Subcutaneous abdominal adipose tissue (tissue), 5 donors: ENCODE measurements at regions not wholly inside any gene's neighbourhood (a gene's known extent, or its start where the extent isn't known, plus 50 kb on each side); places are given as distances from the start of the nearest gene placed in this dataset.
"Not testable (repeated sequence)": the region's sequence is repeated elsewhere in the genome, so short reads cannot be mapped to it uniquely, and the experiment has no call there.

Experiments
- H3K27ac ChIP-seq: one replicate; pipeline ENCODE4 v1.7.0; 2013; ENCODE audit warnings: low read depth, mild to moderate bottlenecking, inconsistent platforms, low read length, moderate library complexity
- H3K27me3 ChIP-seq, 5 donors: one replicate each; pipeline ENCODE4 v1.7.0; 2013; ENCODE audit warnings: low read length in 5 of 5, inconsistent platforms in 1 of 5; ENCODE audit not compliant: control insufficient read depth in 5 of 5, insufficient read depth in 4 of 5
- H3K36me3 ChIP-seq, 5 donors: one replicate each; pipeline ENCODE4 v1.7.0; 2013; ENCODE audit warnings: low read length in 5 of 5; ENCODE audit not compliant: control insufficient read depth in 5 of 5, insufficient read depth in 5 of 5
- H3K4me1 ChIP-seq, 5 donors: one replicate each; pipeline ENCODE4 v1.7.0; 2013; ENCODE audit warnings: low read length in 5 of 5, mild to moderate bottlenecking in 3 of 5, moderate library complexity in 1 of 5; ENCODE audit not compliant: control insufficient read depth in 5 of 5, insufficient read depth in 5 of 5
- H3K4me3 ChIP-seq, 5 donors: one replicate each; pipeline ENCODE4 v1.7.0; 2013; ENCODE audit warnings: low read length in 5 of 5, low read depth in 1 of 5
- H3K9ac ChIP-seq, 5 donors: one replicate each; pipeline ENCODE4 v1.7.0; 2013; ENCODE audit warnings: low read length in 5 of 5, mild to moderate bottlenecking in 4 of 5, moderate library complexity in 3 of 5
- H3K9me3 ChIP-seq, 5 donors: one replicate each; pipeline ENCODE4 v1.7.0; 2013; ENCODE audit warnings: low read length in 5 of 5; ENCODE audit not compliant: control insufficient read depth in 5 of 5
- donor health status: healthy.
- donor health status: healthy.
- donor health status: healthy.
- donor health status: healthy.
- donor health status: healthy.

- Histone ChIP-seq H3K36me3 (no peaks in the 10 kb centered on the region), H3K27me3 (peaks cover 0 to 7% (median 4%) of the 10 kb centered on the region in 5 donors), H3K9me3 (peaks cover 0 to 3% (median 0%) of the 10 kb centered on the region in 5 donors), H3K4me3 (no peak overlapping the region), H3K4me1 (peaks cover 0 to 6% (median under 1%) of the 10 kb centered on the region in 5 donors), H3K9ac (no peak overlapping the region), H3K27ac (no peak overlapping the region)
Measured at GRCh38 chr20:22529150-22530019, 55.0 kb downstream of the FOXA2 start.

- no peak overlapping the region for H3K27ac ChIP-seq
Measured at GRCh38 chr20:22526512-22527012, 57.8 kb downstream of the FOXA2 start.

GRCh38 chr20:22525821-22526220 is 58.6 kb downstream of the FOXA2 start:
- Histone ChIP-seq H3K36me3 (no peaks in the 10 kb centered on the region), H3K9ac (no peak overlapping the region), H3K4me3 (no peak overlapping the region), H3K4me1 (peaks cover 0 to 10% (median 1%) of the 10 kb centered on the region in 5 donors), H3K27me3 (peaks cover 0 to 13% (median under 1%) of the 10 kb centered on the region in 5 donors), H3K9me3 (no peaks in the 10 kb centered on the region), H3K27ac (no peak overlapping the region)

More at GRCh38 chr20:22526512-22527012, 57.8 kb downstream of the FOXA2 start:
- Histone ChIP-seq H3K27me3 (peaks cover 0 to 13% (median 4%) of the 10 kb centered on the region in 5 donors), H3K36me3 (no peaks in the 10 kb centered on the region), H3K4me1 (peaks cover 0 to 10% (median 1%) of the 10 kb centered on the region in 5 donors), H3K9ac (no peak overlapping the region), H3K4me3 (no peak overlapping the region), H3K9me3 (peaks cover 0 to 3% (median 0%) of the 10 kb centered on the region in 5 donors)

GRCh38 chr20:22525069-22525820 is 59.1 kb downstream of the FOXA2 start:
- Histone ChIP-seq H3K27ac (no peak overlapping the region), H3K27me3 (peaks cover 0 to 13% (median 0%) of the 10 kb centered on the region in 5 donors), H3K9ac (no peak overlapping the region), H3K4me3 (no peak overlapping the region), H3K36me3 (no peaks in the 10 kb centered on the region), H3K4me1 (peaks cover 0 to 10% (median 1%) of the 10 kb centered on the region in 5 donors), H3K9me3 (no peaks in the 10 kb centered on the region)

GRCh38 chr20:22524393-22525015 is 59.9 kb downstream of the FOXA2 start:
- Histone ChIP-seq H3K9me3 (no peaks in the 10 kb centered on the region), H3K36me3 (no peaks in the 10 kb centered on the region), H3K4me1 (peaks cover 0 to 10% (median 1%) of the 10 kb centered on the region in 5 donors), H3K27ac (no peak overlapping the region), H3K4me3 (no peak overlapping the region), H3K9ac (no peak overlapping the region), H3K27me3 (peaks cover 0 to 11% (median 0%) of the 10 kb centered on the region in 5 donors)

- no peaks in the 10 kb centered on the region for H3K9me3 ChIP-seq
- H3K9ac ChIP-seq: no peak overlapping the region
- H3K27ac ChIP-seq: no peak overlapping the region
Measured at GRCh38 chr20:22523499-22524392, 60.6 kb downstream of the FOXA2 start.

GRCh38 chr20:22523128-22523498 is 61.3 kb downstream of the FOXA2 start:
- no peak overlapping the region for H3K9ac ChIP-seq
- peaks cover 0 to 9% (median 0%) of the 10 kb centered on the region in 5 donors for H3K27me3 ChIP-seq
- no peaks in the 10 kb centered on the region for H3K9me3 ChIP-seq
- H3K36me3 ChIP-seq: no peaks in the 10 kb centered on the region
- no peak overlapping the region for H3K4me3 ChIP-seq
- peaks cover 0 to 10% (median 1%) of the 10 kb centered on the region in 5 donors for H3K4me1 ChIP-seq
- H3K27ac ChIP-seq: no peak overlapping the region

More at GRCh38 chr20:22523499-22524392, 60.6 kb downstream of the FOXA2 start:
- H3K36me3 ChIP-seq: no peaks in the 10 kb centered on the region
- peaks cover 0 to 10% (median 1%) of the 10 kb centered on the region in 5 donors for H3K4me1 ChIP-seq
- peaks cover 0 to 9% (median 0%) of the 10 kb centered on the region in 5 donors for H3K27me3 ChIP-seq
- H3K4me3 ChIP-seq: no peak overlapping the region

GRCh38 chr20:22522701-22523100 is 61.7 kb downstream of the FOXA2 start:
- Histone ChIP-seq H3K9me3 (no peaks in the 10 kb centered on the region), H3K9ac (no peak overlapping the region), H3K36me3 (no peaks in the 10 kb centered on the region), H3K27me3 (peaks cover 0 to 9% (median 0%) of the 10 kb centered on the region in 5 donors), H3K4me1 (peaks cover 0 to 10% (median 1%) of the 10 kb centered on the region in 5 donors), H3K4me3 (no peak overlapping the region), H3K27ac (no peak overlapping the region)

- not testable (repeated sequence) for H3K27me3 ChIP-seq, H3K9ac ChIP-seq, H3K4me3 ChIP-seq, H3K27ac ChIP-seq, H3K9me3 ChIP-seq, H3K36me3 ChIP-seq
- H3K4me1 ChIP-seq: peaks cover 0 to 10% (median 1%) of the 10 kb centered on the region in 5 donors
Measured at GRCh38 chr20:22521940-22522339, 62.4 kb downstream of the FOXA2 start.
